Suppressor macrophage (primary cell): ENCODE measurements at regions not wholly inside any gene's neighbourhood (a gene's known extent, or its start where the extent isn't known, plus 50 kb on each side); places are given as distances from the start of the nearest gene placed in this dataset.

ENCODE experiments used
- DNase-seq, 4 experiments: peaks; one replicate each; pipeline ENCODE4 v3.0.0-alpha.2; 2020 to 2022

DNA sequence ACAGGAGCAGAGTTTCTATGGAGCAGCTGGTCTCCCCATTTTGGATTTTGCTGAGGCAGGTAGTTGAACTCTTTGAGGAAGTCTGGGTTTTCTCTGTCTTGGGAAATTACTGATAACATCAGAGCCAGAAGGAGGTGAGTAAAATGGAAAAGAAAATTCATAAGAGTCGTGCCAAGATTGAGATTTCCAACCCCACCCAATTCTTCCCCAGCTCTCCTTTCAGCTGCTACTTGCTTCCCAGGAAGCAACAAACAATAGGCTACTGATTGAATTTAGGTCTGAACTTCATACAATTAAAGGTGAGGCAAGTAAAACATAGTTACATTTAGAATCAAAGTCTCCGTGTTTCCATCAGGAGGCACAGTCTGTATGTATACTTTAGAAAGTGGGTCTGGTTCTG lies 54.6 kb upstream of the EOLA2 start:
- no peak for DNase-seq

GRCh38 chrX:149993989-149994388 lies 55.7 kb upstream of the EOLA2 start:
- DNase-seq: no peak

DNA sequence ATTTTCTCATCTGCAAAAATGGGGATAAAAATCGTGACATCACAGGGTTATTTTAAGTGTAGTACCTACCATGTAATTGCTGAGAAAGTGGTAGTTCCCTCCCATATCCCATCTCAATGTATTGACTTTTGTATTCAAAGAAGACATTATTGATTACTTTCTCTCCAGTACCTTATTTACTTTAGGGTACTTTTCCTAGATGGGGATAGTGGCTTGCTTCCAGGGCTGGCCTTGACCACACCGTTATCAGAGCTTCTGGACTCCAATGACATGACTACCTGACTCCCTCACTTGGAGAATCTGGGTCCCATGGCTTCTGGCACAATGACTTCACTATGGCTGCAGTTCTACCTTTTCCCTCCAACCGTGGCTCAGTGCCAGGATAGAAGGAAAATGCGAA lies 58.2 kb upstream of the EOLA2 start:
- no peak for DNase-seq

DNA sequence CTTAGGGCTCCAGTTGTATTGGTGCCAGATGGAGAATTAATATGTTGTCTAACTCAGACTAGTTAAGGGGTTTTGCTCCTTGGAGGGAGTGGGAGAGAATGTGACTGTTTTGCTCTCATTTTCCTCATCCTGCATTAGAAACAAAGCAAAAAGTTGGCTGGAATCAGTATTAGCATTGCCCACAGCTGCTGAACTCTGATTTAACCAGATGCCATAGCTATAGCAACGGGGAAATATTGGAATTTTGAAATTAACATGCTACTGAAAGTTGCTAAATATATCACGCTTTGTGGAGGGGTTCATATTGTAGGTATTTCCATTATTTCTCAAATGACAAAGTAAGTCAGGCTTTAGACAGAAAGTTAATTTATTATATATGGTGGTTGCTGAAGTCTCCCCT lies 66.7 kb upstream of the EOLA2 start:
- DNase-seq: no peak

GRCh38 chrX:150007356-150007755 lies 69.1 kb upstream of the EOLA2 start:
- DNase-seq: no peak

DNA sequence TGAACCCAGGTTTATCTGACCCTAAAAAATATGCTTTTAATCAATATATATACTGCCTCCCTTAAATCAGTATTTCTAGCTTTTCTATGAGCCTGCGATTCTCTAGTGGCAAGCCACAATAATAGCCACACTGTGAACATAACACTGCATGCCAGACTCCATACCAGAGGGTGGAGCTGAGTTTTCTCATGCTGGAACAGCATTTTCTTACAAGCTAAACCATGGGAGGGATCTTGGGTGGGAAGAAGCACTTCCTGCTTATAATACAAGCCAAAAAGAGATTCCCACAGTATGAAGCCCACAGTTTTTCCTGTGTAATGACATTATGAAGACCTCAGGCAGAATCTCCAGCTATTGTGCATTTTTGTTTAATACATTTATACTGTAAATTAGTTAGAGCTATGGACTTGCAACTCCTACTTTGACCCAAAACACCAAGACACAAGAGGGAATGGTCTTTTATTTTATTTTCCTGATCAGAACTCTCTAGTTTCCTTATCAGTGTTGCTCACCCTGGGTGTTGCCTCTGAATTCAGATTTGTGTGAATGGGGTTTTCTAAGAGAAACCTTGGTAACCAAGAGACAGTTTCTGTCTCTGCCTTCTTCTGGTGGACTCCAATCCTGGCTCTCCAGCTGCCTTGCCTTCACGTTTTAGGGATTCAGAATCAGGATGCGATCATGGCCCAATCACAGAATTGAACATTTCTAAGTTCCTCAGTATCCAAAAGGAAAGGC lies 74.5 kb upstream of the EOLA2 start:
- DNase-seq: peak in 1 of 4 experiments; percentile 2

DNA sequence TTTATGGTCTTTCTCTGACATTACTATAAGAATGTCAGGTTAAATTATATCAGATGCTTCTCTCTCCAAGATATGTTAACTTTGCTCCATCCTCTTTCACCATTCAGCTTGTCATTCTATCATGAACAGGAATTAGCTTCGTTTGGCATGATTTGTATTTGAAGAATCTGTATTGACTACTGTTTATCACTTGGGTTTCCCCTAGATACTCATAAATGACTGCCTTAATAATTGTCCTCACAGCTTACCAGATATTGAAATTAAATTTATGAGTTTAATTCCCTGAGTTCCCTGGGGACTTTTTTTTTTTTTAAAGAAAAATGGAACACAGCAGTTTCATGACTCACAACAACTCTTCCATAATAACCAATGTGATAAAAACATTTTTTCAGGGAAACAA lies 76.2 kb upstream of the EOLA2 start:
- DNase-seq: no peak

DNA sequence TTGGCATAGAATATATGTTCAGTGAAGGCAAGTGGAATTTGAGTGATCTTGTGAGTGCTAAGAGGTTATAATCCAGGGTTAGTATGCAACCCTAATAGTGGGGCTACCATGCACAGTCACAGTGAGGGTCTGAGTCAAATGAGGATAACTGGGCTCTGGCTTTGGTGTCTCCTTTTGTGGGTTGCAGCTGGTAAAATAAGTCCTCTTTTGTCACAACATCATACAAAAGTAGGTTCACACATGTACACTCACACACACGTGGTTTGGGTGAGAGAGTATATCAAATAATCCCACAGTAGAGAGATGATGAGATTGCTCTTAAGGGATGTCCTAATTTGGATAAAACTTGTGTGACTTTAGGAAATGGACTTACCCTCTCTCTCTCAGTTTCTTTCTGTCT lies 79.6 kb upstream of the EOLA2 start:
- no peak for DNase-seq

GRCh38 chrX:150018931-150019361 lies 80.7 kb upstream of the EOLA2 start:
- DNase-seq: peak in 2 of 4 experiments; percentile 2 to 5

DNA sequence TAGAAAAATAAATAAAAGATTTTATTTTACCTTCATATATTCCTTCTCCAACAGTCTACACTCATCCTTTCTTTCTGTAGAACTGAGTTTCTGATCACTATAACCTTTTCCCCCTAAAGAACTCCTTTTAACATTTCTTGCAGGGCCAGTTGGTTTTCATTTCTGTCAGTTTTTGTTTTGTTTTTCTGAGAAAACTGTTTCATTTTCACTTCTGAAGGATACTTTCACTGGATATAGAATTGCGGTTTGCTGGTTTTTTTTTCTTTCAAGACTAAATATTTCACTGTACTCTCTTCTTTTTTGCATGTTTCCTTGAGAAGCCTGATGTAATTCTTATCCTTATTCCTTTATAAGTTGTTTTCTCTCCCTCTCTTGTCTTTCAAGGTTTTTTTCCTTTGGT lies 90.4 kb upstream of the EOLA2 start:
- DNase-seq: no peak

- no peak for DNase-seq
Observed at GRCh38 chrX:150032742-150033141, 94.5 kb upstream of the EOLA2 start.

DNA sequence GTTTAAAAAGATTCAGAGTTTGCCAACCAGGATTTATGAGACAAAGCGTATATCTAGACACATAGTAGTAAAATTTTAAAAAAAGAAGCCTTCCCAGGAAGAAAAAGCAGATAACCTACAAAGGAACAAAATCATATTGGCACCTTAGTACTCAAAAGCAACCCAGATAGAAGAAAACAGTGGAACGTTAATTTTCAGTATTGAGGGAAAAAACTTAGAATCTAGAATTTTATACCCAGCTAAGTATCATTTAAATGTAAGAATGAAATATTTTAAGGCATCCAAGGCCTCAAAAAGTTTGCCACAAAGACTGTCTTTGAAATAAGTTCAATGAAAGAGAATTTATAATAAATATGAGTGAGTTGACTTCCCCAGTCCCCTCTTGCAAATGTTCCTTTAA lies 96.5 kb upstream of the EOLA2 start:
- no peak for DNase-seq

- DNase-seq: no peak
Observed at GRCh38 chrX:150035531-150035930, 97.2 kb upstream of the EOLA2 start.

GRCh38 chrX:150036181-150036580 lies 97.9 kb upstream of the EOLA2 start:
- DNase-seq: no peak

DNA sequence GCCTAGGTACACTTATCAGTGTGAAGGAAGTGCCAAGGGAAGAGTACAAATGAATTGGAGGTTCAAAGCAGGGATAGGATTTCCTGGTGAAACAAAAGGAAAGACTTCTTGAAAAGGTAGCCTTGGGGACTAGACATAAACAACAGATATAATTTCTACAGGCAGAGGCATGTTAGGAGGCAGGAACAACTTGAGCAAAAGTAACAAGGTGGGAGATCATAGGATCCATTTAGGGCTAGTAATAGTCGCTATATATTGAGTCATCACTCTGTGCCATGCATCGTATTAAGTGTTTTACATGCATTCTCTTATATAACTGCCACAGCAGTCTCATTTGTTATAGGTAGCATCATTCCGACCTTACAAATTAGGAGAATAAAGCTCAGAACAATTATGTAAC lies 98.3 kb upstream of the EOLA2 start:
- DNase-seq: no peak

DNA sequence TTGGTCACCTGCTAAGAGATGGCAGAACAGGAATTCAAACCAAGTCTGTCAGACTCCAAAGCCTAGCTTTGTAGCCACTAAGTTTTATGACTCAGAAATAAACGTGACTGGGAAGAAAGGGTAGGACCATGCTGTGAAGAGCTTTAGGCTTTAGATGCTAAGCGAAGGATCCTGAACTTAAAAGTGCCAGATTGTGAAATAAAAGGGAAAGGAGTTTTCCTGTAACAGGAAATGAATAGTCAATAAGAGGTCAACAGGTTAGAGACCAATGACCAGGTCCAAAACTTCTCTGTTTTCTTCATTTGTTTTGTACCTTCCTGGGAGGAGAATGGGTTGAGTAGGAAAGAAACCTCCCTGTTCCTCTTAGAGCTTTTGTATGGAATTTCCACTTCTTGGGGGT lies 98.8 kb upstream of the EOLA2 start:
- DNase-seq: no peak

- DNase-seq: no peak
Observed at GRCh38 chrX:150038315-150038714, 100.0 kb upstream of the EOLA2 start.

DNA sequence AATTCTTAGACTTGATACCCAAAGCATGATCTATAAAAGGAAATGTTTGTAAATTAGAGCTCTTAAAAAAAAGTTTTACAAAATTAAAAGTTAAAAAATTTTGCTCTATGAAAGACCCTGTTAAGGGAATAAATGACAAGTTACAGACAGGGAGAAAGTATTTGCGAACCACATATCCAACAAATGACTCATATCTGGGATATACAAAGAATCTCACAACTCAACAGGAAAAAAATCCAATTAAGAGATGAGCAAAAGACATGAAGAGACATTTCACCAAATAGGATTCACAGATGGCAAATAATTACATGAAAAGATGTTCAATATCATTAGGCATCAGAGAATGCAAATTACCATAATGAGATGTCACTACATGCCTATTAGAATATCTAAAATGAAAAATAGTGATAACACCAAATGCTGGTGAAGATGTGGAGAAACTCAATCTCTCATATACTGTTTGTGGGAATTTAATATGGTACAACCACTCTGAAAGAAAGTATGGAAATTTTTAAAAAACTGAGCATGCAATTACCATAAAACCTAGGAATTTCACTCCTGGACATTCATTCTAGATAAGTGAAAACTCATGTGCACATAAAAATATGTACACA lies 100.8 kb upstream of the EOLA2 start:
- DNase-seq: no peak

DNA sequence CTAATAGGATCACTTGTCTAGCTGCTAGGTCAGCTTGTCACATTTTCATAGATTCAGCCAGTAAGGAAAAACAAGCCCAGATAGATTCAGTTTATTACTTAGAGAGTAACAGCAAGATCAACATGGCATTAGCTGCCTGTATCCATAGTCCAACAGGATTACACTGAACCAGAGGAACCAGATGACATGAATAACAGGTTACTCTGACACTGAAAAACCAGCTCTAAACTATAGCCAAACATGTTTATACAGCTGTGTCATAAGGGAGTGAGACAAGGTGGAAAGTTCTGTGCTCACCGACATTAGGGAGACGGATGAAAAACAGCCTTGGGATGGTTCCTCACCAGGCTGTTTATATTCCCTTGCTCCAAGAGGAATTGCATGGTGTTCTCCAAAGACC lies 102.9 kb upstream of the EOLA2 start:
- DNase-seq: no peak

DNA sequence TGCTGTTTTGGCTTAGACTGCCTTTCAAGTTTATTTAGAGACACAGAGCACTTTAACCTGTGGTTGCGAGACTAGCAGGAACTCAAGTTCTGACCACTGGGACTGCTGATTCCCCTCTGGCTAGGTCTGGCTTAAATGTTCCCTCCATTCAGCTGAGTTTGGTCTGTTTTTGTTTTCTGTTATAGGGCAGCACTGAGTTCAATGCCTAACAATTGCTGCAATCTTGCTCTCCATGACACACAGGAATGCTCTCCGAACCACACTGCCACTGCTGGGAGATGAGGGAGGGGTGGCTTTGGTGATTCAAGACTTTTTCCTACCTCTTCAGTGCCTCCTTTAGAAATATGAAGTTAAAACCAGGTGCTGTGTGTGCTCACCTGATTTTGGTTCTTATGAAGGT lies 106.3 kb upstream of the EOLA2 start:
- no peak for DNase-seq

GRCh38 chrX:150047818-150048217 lies 109.5 kb upstream of the EOLA2 start:
- DNase-seq: no peak

GRCh38 chrX:150049647-150050046 lies 111.4 kb upstream of the EOLA2 start:
- no peak for DNase-seq

DNA sequence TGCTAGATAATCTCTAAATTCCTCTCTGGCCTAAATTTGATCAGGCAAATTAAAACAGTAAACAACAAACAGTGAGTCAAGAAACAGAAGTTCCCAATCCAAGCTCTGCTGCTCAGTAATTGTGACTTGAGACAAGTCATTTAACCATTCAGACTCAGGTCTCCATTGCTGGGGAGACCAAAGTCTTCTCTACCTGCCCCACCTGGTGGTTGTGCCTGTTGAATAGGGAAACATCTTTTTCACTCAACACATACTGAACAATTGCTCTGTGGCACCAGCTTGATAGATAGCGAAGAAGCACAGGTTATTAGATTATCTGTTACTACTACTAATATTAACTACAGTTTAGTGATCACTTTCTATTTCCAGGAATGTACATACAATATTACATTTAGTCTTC lies 112.1 kb upstream of the EOLA2 start:
- no peak for DNase-seq

DNA sequence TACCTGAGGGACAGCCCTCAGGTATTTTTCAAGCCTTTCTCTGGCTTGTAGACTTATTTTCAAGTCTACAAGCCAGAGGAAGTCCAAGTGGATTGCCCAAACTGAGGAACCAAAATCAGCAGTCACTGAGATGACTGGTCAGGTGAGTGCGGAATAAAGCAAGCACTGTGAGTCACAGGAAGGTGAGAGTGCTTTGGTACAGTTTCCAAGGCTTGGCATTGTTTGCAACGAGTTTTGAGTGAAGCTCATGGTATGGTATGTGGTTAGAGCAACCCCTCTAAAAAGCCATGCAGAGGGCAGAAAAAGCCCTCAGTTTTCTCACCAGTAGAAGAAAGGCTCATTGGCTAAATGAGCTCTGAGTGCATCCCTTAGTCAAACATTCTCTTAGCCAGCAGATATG lies 112.8 kb upstream of the EOLA2 start:
- DNase-seq: no peak

DNA sequence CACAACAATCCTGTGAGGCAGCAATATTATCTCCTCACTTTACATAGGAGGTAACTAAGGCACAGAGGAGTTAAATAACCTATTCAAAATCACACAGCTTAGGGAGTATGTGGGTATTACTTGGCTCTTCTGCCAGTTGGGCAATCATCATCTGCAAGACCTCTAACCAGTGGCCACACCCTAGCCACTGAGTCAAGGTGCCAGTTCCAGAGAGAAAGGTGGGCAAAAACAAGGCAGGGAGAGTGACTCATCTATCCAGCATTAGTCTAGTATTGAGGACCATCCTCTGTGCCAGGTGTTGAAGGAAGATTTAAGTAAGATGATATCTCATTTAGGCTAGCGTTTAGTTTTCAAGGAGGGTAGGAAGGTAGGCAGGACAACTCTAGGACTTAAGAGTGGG lies 113.9 kb upstream of the EOLA2 start:
- no peak for DNase-seq
